HG02759 (cell line): ENCODE measurements at regions not wholly inside any gene's neighbourhood (a gene's known extent, or its start where the extent isn't known, plus 50 kb on each side); places are given as distances from the start of the nearest gene placed in this dataset.

ENCODE experiments used
- ATAC-seq: cut with Tn5 transposase; IDR thresholded peaks from one replicate; pipeline ENCODE4 v1.9.1; 2021; ENCODE audit warnings: mild to moderate bottlenecking, moderate library complexity; ENCODE audit not compliant: unreplicated experiment

DNA sequence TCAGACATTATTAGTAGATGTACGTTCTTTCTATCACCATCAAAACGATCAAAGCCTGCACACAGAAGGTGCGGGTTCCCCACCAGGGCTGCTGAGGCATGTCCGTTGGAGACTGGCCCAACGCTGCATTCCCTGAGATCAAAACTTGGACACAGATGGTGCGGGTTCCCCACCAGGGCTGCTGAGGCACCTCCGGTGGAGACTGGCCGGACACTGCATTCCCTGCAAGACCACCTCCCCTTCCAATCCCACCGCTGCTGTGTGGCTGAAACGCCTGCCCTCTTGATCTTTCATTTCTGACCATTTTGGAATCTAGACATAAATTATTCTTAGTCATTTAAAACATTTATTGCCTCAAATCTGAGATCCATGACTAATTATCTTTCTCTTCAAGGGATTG is 254.2 kb upstream of the SALL3 start:
- no peak for ATAC-seq

DNA sequence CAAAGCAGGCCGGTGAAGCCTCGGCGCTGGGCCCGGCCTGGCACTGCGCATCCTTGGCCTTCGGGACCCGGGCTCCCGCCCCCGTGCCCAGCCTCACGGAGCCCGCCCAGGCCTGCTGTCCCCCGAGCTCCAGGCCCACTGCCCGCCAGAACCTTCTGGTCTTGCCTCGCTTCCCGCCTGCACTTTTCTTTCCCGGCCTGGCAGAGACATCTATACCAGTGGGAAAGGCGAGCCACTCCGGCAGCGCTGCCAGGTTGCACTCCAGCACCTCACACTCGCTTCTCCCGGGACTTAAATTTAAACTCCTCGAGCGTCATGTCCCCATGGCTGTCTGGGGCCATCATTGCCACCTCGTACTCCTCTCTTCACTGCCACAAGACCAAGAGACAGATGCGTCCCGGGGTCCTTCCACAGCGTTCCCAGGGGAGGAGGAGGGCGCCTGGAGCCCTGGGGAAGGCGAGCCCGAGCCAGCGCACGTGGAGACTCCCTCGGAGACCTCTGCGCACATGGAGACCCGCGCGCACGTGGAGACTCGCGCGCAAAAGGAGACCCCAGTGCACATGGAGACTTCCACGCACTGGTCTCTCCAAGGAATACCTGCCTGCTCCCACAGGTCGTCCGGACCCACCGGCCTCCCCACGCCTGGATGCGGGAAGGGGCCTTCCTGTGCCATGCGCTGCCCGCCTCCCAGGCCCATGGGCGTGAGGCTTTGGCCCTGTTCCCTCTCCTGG is 253.1 kb upstream of the SALL3 start:
- no peak for ATAC-seq

DNA sequence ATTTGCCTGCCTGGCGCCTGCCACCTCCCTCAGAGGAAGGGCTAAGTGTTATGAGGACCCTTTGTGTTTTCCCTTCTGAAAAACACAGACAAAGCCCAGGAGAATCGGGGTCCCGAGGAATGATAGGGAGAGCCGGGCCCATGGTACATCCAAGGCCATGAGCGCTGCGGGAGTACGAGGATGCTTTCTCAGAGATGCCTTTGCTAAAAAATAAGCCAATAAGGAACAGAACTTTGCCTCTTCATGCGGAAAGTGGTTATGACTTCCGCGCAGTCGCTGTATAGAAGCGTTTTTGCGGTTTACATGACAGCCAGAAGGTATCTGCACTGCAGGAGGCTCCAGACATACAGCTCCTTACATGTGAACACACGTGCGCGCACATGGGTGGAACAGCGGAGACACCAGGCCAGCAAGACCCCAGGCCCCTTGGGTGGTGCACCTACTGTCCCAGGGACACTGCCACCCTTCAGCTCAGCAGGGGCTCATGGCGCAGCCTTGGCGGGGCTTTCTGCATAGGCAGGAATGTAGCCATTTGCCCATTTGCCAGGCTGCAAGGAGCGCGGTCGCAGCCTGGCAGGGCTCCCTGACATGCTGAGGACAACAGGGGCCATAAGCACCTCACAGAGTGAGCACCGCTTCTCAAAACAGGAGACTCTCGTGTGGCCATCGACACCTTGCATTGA is 252.4 kb upstream of the SALL3 start:
- no peak for ATAC-seq

DNA sequence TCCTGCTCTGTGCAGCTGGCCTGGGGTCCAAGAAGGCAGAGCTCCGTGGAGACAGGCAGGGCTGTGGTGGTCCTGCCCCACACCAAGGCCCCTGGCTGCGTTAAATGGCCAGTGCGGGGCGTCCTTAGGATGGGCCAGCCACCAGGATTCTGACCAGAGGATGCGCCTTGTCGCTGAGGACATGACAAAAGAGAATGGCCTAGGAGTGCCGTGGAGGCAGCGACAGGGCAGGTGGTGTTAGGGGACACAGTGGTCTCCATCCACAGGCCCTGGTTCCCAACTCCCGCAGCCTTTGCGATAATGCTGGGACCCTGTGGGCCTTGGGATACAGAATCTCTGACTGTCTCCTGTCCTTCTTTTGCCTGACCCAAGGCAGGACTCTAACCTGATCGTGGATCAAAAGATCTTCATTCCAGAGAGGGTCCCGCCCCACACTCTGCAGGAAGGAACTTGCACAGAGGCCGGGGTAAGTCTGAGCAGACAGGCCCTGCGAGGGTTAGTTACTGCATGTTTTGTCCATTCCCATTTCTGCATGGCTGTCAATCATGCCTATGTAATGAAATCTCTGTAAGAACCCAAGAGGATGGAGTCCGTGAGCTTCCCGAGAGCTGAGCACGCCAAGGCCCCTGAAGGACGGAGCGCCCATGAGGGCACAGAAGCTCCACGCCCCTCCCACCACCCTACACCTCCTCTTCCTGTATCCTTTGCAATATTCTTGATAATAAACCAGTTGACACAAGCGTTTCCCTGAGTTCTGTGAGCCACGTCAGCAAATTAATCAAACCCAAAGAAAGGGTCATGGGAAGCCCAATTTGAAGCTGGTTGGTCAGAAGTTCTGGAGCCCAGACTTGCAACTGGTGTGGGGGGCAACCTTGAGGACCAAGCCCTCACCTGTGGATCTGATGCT is 251.5 kb upstream of the SALL3 start:
- ATAC-seq, result no peak

DNA sequence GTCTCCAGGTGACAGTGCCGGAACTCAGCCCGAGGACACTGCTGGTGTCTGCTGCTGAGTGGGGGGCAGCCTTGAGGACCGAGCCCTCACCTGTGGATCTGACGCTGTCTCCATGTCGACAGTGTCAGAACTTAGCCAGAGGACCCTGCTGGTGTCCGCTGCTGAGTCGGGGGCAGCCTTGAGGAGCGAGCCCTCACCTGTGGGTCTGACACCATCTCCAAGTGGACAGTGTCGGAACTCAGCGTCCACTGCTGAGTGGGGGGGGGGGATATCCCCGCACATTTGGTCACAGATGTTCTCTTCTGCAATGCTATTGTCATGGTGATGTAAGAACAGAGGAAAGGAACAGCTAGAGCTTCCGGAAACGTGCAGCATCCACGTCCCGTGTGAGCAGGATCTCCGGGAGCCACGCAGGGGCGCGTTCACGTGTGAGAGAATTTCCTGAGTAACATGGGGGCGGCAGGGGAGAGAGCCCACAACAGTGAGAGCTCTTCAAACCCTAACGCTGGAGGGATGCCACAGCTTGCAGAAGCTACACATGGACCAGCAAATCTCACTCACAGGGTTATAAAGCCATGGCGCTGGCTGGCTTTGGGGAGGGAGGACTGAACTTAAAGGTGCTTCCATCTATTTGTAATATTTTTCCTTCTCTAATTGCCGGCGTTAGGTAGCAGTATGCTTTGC is 250.7 kb upstream of the SALL3 start:
- no peak for ATAC-seq

DNA sequence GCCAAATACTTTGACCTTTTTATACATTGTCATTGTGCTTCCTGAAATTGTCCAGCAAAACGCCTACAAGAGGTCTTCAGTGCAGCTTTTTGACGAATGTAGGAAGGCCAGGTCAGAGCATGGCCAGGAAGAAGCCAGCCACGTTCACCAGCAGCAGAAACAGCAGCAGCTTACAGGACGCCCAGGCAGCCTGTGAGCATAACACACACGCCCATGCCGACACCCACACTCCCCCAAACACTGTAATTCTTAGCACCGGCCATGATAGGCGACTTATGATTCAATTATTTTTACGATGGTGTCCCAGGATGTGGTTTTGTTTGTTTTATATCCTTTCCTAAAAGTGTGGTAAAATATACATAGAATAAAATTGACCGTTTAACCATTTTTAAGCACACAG is 249.1 kb upstream of the SALL3 start:
- no peak for ATAC-seq

DNA sequence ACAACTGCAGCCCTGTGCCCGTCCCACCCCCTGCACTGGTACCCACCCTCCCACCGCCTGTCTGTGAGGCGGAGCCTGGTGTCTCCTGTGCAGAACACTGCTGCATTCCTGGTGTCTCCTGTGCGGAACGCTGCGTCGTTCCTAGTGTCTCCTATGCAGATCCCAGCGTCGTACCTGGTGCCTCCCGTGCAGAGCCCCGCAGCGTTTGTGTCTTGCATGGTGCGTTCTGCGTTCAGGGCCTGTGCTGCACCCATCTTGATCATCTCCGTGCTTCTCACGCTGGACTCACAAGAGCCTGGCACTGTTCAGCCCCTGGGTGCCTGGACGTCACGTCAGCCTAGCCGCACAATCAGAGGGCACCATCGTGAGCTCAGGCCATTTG is 248.6 kb upstream of the SALL3 start:
- ATAC-seq, result no peak

DNA sequence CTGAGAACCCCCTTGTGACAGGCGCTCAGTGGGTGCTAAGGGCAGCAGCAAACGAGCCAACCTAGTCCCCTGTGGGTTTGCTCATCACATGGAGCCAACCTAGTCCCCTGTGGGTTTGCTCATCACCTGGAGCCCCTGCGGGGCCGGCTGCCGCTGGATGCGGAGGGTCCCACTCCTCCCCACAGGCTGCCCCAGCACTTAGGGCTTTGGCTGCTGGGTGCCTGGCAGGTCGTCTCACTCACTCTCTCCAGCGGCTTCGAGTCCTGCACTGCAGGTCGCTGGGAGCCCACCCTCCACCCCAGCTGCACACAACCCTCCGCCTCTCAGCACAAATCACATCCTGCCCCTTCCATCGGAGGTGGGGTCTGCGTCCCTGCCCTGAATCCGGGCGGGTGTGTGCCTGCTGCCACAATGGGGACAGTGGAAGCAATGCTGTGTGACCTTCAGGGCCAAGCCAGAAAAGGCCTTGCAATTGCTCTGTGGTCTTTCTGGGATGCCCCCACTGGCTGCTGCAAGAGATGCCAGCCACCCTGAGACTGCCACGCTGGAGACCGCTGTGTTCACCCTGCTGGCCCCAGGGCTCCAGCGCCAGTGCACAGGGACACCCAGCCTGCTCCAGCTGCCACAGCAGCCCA is 248.1 kb upstream of the SALL3 start:
- ATAC-seq, result no peak

DNA sequence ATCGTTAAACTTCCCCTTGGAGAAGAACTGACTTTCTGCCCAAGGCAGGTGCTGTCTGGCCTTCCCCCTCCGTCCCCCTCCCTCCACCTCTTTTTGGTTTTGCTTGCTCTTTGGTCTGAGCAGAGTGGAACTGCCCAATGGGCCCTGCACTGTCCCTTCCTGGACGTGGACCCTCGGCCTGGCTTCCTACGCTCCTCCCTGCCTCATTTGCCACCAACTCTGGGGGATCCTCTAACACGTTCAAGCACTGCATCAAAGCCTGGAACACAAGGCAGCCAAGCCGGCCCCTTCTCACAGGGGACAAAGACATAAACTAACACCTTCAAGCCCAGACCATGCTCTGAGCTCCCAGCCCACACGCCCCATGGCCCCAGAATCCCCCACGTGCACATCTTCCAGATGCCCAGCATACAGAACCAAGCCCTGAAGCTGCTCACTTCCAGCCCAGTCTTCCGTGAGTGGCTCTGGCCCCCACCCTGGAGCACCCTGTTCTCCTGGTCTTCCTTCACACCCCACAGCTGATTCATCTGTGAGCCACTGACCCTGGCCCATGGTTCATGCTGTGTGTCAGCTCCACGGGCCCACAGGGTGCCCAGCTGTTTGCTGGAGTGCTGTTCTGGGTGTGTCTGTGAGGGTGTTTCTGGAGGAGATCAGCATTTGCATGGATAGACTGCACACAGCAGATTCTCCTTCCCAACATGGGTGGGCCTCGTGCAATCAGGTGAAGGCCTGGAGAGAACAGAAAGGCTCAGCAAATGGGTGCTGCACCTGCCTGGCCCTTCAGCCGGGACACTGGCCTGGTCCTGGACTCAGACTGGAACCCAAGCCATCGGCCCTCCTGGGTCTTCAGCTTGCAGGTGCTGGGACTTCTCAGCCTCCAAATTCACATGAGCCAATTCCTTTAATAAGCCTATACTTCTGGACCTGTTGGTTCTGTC is 247.1 kb upstream of the SALL3 start:
- no peak for ATAC-seq

DNA sequence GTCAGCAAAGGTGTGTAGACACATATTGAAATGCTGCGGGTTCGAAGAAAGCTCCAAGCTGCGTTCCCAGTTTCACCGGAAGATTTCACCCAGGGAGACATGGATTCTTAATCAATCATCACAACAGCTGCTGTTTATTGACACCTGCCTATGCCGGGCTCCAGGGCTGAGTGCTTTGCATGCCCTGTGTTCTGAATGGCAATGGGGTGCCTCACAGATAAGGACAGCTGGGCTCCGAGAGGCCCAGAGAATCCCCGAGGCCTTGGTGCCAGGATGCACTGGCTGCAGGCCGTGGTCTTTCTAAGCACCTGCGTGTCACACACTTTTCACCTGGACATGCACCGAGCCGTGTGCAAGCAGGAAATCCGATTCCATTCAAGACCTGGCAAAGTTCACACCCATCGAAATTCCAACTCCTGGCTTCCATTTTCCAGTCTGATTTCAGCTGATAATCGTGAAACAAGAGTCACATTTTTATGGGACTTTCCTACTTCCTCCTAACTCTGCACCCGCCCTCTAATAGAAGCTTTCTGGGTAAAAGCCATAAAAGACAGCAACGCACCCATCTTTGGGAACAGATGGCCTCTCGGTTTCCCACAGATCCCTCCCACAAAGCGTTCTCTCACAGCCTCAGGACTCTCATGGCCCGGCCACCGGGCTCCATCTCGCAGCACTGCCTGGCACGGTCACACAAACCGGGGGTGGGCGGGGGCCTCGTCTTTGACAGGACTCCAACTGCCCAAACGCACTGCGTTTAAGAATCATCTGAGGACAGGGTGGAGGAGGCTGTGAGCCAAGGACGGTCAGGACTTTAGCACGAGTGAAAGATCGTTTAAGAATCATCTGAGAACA is 245.6 kb upstream of the SALL3 start:
- ATAC-seq, result no peak

DNA sequence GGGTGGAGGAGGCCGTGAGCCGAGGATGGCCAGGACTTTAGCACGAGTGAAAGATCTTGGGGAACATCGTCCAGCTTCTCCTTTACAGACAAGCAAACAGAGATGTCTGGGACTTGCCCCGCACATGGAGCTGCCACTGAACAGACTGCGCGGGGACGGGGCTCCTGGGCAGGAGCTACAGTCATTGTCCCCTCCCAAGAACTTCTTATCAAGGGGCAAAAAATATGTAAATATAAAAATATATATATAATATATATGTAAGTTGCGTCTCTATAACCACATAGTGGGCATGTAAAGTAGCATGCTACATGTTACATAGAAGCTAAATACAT is 245.0 kb upstream of the SALL3 start:
- no peak for ATAC-seq

DNA sequence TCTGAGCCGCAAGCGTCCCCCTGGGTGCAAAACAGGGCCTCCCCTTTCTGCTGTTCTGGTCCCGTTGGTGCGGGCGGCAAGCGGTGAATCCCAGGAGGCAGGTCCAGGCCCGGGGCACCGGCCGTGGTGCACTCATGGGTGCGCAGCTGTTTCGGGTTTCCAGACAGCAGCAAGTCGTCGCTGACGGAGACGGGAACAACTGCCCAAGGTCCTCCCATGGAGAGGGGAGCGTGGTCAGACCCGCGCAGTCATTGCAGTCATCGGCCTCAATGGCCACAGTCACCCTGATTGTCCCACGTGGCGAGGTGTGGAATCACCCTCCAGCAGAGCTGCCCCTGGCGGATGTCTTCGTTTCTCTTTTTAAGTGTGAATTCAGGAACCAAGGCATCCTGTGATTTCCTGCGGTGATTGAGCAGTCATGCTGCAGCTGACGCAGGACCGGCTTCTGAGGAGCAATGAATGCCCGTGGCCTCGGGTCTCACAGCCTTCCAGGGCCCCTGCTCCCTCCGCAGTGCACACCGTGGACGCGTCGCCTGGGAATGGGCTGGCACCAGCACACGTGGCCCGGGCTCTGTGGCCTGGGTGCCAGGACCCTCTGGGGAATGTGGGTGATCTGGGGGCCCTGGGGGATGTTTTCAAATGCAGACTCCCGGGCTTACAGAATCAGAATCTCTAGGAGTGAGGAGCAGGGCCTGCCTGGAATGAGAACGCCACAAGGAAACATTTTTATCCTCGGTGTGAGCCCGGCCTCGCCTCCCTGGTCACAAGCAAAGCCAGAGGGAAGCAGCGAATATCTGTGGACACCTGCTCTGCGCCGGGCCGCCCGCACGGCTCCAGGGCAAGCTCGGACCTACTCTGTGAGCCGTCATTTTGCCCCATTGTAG is 244.2 kb upstream of the SALL3 start:
- ATAC-seq, result no peak

DNA sequence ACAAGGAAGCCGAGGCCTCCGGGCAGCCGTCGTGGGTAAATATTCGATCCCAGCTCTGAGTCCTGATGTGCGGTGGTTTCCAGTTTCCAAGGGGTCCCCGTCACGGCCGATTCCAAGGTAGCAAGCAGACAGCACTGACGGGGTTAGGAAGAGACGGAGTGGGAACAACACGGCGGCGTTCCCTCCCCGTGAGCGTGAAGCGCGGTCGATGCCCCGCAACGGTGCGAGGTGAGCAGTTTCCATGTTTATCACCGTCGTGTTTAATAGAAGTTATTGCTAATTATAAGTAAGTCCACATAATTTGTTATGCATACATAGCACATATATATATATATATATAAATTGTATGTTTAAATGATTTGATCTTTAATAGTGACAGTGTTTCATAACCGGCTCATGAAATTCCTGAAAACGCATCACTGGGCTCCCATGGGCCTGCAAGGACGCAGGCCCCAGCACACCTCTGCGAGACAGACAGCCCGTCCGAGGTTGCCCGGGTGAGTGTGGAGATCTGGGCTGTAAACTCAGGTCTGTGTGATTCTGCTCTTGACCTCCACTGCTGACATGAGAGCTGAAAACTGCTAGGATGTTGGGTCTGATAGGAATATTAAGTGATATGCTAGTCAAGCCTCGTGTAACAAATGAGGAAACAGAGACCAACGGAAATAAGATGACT is 243.5 kb upstream of the SALL3 start:
- no peak for ATAC-seq

DNA sequence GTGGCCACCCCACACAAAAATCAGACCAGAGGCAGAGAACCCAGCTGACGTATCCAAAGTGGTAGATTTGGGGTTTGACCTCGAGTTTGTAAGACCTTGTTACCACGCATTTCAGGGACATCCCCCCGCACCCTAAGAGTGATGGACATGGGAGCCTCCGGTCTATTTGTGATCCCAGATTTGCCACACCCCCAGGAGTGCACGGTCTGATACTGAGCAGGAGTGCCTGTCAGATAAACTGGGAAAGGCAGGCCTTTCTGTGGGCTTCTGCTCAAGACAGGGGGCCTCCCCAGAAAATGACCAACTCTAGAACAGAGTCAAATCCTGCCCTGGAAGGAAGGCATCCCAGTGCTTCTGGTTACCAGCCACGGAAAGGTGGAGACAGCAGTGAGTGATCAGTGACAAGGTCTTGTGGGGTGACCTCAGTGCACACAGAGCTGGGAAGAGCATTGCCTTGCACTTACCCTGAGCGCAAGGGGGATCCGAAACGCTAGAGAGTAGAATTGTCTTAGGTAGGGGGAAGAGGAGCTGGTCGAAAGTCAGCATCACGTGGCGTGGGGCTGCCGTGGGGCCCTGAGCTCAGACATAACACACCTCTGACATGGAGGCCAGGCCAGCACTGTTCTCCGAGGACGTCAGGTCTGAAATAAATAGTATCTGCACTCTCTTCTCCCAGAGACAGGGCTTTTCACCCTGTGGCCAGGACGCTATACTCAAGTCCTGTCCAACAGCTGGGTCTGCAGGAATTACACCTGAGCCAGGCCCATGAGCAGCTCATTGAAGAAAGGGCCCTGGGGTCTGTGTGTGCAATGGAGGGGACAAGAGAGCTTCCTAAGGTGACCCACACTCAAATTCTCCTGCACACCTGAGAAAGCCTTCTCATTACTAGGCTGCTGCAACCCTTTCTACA is 242.4 kb upstream of the SALL3 start:
- ATAC-seq, result no peak

DNA sequence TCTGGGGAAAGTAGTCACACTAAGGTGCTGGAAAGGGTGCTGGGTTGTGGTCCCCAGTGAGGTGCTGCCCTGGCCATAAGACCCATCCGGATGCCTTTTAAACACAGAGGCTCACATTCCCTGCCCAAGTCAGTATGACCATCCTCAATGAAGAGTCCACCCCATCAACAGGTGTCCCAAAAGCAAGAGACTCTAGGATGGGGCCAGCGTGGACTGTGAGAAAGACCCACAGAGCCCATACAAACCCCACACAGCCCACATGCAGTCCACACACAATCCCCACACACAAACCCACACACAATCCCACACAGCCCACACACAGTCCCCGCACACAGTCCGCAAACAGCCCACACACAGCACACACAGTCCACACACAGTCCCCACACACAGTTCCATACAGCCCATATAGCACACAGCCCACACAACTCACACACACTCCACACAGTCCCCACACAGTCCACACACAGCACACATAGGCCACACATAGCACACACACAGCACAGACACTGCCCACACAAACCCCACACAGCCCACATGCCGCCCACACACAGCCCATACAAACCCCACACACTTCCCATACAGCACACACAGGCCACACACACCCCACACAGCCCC is 241.4 kb upstream of the SALL3 start:
- no peak for ATAC-seq

DNA sequence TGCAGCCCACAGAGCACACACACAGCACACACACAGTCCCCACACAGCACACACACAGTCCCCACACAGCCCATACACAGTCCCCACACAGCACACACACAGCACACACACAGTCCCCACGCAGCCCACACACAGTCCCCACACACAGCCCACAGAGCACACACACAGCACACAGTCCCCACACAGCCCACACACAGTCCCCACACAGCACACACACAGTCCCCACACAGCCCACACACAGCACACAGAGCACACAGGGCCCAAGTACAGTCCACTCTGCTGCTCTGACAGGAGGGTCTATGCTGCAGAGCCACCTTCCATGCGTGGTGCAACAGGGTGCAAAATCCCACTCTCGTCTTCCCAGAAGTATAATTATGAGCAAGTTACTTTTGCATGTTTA is 240.5 kb upstream of the SALL3 start:
- no peak for ATAC-seq
